K562 (cell line): ENCODE measurements at regions not wholly inside any gene's neighbourhood (a gene's known extent, or its start where the extent isn't known, plus 50 kb on each side); places are given as distances from the start of the nearest gene placed in this dataset.

Experiments
- ATAC-seq: fragments of 200-7000 bp; cut with Tn5 transposase; 3 replicates; pipeline ENCODE4 v1.9.1; 2020; ENCODE audit warnings: moderate library complexity
- BruUV-seq: library from RNA; stranded (reverse); fragments of 400-500 nt; replicated peaks from 2 replicates; lab custom pipeline; 2021; lab: Mats Ljungman, UMichigan
- CTCF ChIA-PET: fragments of 300-600 bp; formaldehyde crosslinking; extraction: SDS; loops from one replicate; lab custom pipeline; 2021; ENCODE audit warnings: low intra/inter-chr PET ratio; lab: Yijun Ruan, JAX
- POLR2A ChIA-PET: fragments of 300-600, 350-650 bp; sonication (Branson Sonifier 250); formaldehyde crosslinking; extraction: SDS; loops from one replicate; lab custom pipeline; 2021; ENCODE audit warnings: antibody characterized with exemption, inconsistent platforms; lab: Yijun Ruan, JAX
- DNase-seq, 4 experiments: peaks; one replicate each; pipeline versions ENCODE4 v3.0.0 to v3.0.0-alpha.2; 2011 to 2018; ENCODE audit warnings: low spot score in 3 of 4, mixed read lengths in 3 of 4; ENCODE audit errors: extremely low read depth in 1 of 4
- FAIRE-seq: peaks from 2 replicates; lab custom pipeline; 2011; peaks lifted over from hg19 to GRCh38; lab: Jason Lieb, UNC
- H2AFZ ChIP-seq: 2 replicates; pipeline ENCODE4 v1.6.0; 2011; ENCODE audit warnings: low read depth, low read length, control low read depth, inconsistent platforms
- H3K27ac ChIP-seq: fragments of 200-600 bp; 3 replicates; pipeline ENCODE4 v1.8.0; 2011; ENCODE audit warnings: low read depth, mild to moderate bottlenecking, control low read depth, inconsistent platforms, low read length, moderate library complexity, mixed read lengths; ENCODE audit errors: extremely low read depth
- H3K27me3 ChIP-seq, 2 experiments: fragments of 300-600 bp in 1 of 2; 2 replicates in 1 of 2; 3 replicates in 1 of 2; pipeline versions ENCODE4 v1.6.0 to v1.8.0; 2011; ENCODE audit warnings: inconsistent platforms in 2 of 2, low read length in 2 of 2, mild to moderate bottlenecking in 1 of 2, mixed read lengths in 1 of 2, moderate library complexity in 1 of 2; ENCODE audit not compliant: control insufficient read depth in 2 of 2, insufficient read depth in 2 of 2
- H3K36me3 ChIP-seq: fragments of 300-600 bp; 3 replicates; pipeline ENCODE4 v1.8.0; 2011; ENCODE audit warnings: mild to moderate bottlenecking, low read length, inconsistent platforms; ENCODE audit not compliant: control insufficient read depth, insufficient read depth
- H3K4me1 ChIP-seq, 2 experiments: fragments of 200-600 bp in 1 of 2; replicated peaks in 1 of 2; 2 replicates in 1 of 2; 3 replicates in 1 of 2; pipeline versions ENCODE4 v1.5.1 to v1.8.0; 2011; ENCODE audit warnings: inconsistent platforms in 2 of 2, low read length in 2 of 2, mild to moderate bottlenecking in 1 of 2, mixed read lengths in 1 of 2, moderate library complexity in 1 of 2; ENCODE audit not compliant: control insufficient read depth in 2 of 2, insufficient read depth in 2 of 2
- H3K4me2 ChIP-seq: 2 replicates; pipeline ENCODE4 v1.6.1; 2011; ENCODE audit warnings: low read length, control low read depth, inconsistent platforms, mixed read lengths; ENCODE audit not compliant: insufficient read depth
- H3K4me3 ChIP-seq: fragments of 200-600 bp; sonication (generic), shearing (Covaris generic); 2 replicates; pipeline ENCODE4 v1.5.1; 2016; ENCODE audit warnings: control low read depth, inconsistent platforms
- H3K79me2 ChIP-seq: fragments of 200-600 bp; 3 replicates; pipeline ENCODE4 v1.8.0; 2011; ENCODE audit warnings: low read length, inconsistent platforms; ENCODE audit not compliant: control insufficient read depth, insufficient read depth
- H3K9ac ChIP-seq, 2 experiments: 2 replicates each; pipeline versions ENCODE4 v1.6.0 to v1.6.1; 2011; ENCODE audit warnings: low read depth in 2 of 2, low read length in 2 of 2, control low read depth in 1 of 2, inconsistent platforms in 1 of 2, mild to moderate bottlenecking in 1 of 2, mixed read lengths in 1 of 2; ENCODE audit not compliant: insufficient read depth in 1 of 2
- H3K9me1 ChIP-seq: one replicate; pipeline ENCODE4 v1.6.0; 2011; ENCODE audit warnings: inconsistent platforms, mild to moderate bottlenecking, low read length, moderate library complexity; ENCODE audit not compliant: control insufficient read depth, insufficient read depth
- H3K9me3 ChIP-seq: replicated peaks from 2 replicates; pipeline ENCODE4 v1.5.1; 2011; ENCODE audit warnings: low read depth, low read length, inconsistent platforms; ENCODE audit not compliant: control insufficient read depth, insufficient read depth
- H4K20me1 ChIP-seq: replicated peaks from 2 replicates; pipeline ENCODE4 v1.6.1; 2011; ENCODE audit warnings: low read length, inconsistent platforms, mixed read lengths; ENCODE audit not compliant: control insufficient read depth, insufficient read depth
- EP400 ChIP-seq: fragments of 450-650 bp; IDR thresholded peaks from 2 replicates; pipeline ENCODE4 v1.6.1; 2017; ENCODE audit warnings: antibody characterized with exemption, mild to moderate bottlenecking, moderate library complexity
- HOMEZ ChIP-seq: fragments of 250-450 bp; sonication (Bioruptor Pico); IDR thresholded peaks from 2 replicates; pipeline ENCODE4 v1.4.0; 2020; ENCODE audit warnings: mild to moderate bottlenecking, moderate library complexity
- JUN ChIP-seq, 2 experiments: sonication (generic) in 1 of 2; formaldehyde crosslinking in 1 of 2; IDR thresholded peaks; 2 replicates each; pipeline versions ENCODE4 v1.6.1 to v1.8.0; 2012 to 2022; ENCODE audit warnings: borderline replicate concordance in 2 of 2, mild to moderate bottlenecking in 2 of 2, improper control_type of control experiment in 1 of 2, low read depth in 1 of 2, low read length in 1 of 2, missing genetic modification reagents in 1 of 2
- JUND ChIP-seq, 2 experiments: IDR thresholded peaks; 2 replicates in 1 of 2; 3 replicates in 1 of 2; pipeline ENCODE4 v1.6.1; 2011; ENCODE audit warnings: borderline replicate concordance in 2 of 2, low read depth in 2 of 2, low read length in 2 of 2, improper control_type of control experiment in 1 of 2, missing biosample characterization in 1 of 2, missing genetic modification characterization in 1 of 2, missing genetic modification reagents in 1 of 2
- MTA3 ChIP-seq: fragments of 450-650 bp; formaldehyde crosslinking; IDR thresholded peaks from 2 replicates; pipeline ENCODE4 v1.6.1; 2017; ENCODE audit warnings: mild to moderate bottlenecking, borderline replicate concordance
- POLR2G ChIP-seq: fragments of 200-400 bp; formaldehyde crosslinking; IDR thresholded peaks from 2 replicates; pipeline ENCODE4 v1.6.1; 2017; ENCODE audit warnings: low read depth, mild to moderate bottlenecking, antibody characterized with exemption, low read length, moderate library complexity
- ZFPM2 ChIP-seq: fragments of 250-450 bp; sonication (Bioruptor Pico); IDR thresholded peaks from 2 replicates; pipeline ENCODE4 v1.5.1; 2022; ENCODE audit warnings: mild to moderate bottlenecking
- ZNF197 ChIP-seq: fragments of 200-800 bp; sonication (Bioruptor generic); IDR thresholded peaks from 2 replicates; pipeline ENCODE4 v1.6.1; 2016; ENCODE audit warnings: low read depth, missing genetic modification characterization, missing compliant biosample characterization
- ZNF232 ChIP-seq: sonication (generic); formaldehyde crosslinking; IDR thresholded peaks from 2 replicates; pipeline ENCODE4 v1.8.0; 2022; ENCODE audit warnings: mild to moderate bottlenecking, missing genetic modification reagents
- ZNF41 ChIP-seq: fragments of 250-450 bp; sonication (Bioruptor Pico); conservative IDR thresholded peaks from 2 replicates; pipeline ENCODE4 v1.4.0; 2020; ENCODE audit warnings: mild to moderate bottlenecking
- ZZZ3 ChIP-seq: fragments of 450-650 bp; IDR thresholded peaks from 2 replicates; pipeline ENCODE4 v1.6.1; 2016; ENCODE audit warnings: antibody characterized with exemption, mild to moderate bottlenecking, moderate library complexity
- WGBS: fragments of 100-300 bp; shearing (Covaris generic); methylation state at CpG from one replicate; pipeline ENCODE4 v1.1.6; 2016; ENCODE audit warnings: low coverage, mixed read lengths; ENCODE audit not compliant: insufficient coverage; ENCODE audit errors: missing lambda C conversion rate; 5-methylcytosine and 5-hydroxymethylcytosine counted together
- in situ Hi-C: fragments of 300-500 bp; cut with MboI; formaldehyde crosslinking; loops from 4 replicates; pipeline ENCODE4 v1.15.0; 2018; ENCODE audit warnings: inconsistent platforms, mixed read lengths
- intact Hi-C: fragments of 100-400 bp; cut with micrococcal nuclease; formaldehyde crosslinking; loops from 2 replicates; pipeline ENCODE4 v1.14.2; 2022

GRCh38 chr2:51628917-51629316 is 597.0 kb upstream of the NRXN1 start:
- no peak overlapping the region for H3K9ac ChIP-seq
- H3K27ac ChIP-seq = no peak overlapping the region
- H3K4me2 ChIP-seq = no peak overlapping the region
- no TSS peak for BruUV-seq
- in situ Hi-C loops = no loop called here
- TF ChIP-seq ZZZ3 = no peak
- TF ChIP-seq EP400 = no peak
- TF ChIP-seq ZNF197 = no peak
- no peak for TF ChIP-seq ZNF232 (CRISPR knock-in tag)
- no peak for TF ChIP-seq MTA3
- no peak for TF ChIP-seq POLR2G
- TF ChIP-seq HOMEZ (CRISPR knock-in tag) = no peak
- no peak for TF ChIP-seq ZNF41 (CRISPR knock-in tag)
- no peak for TF ChIP-seq ZFPM2
- TF ChIP-seq JUN (IDR thresholded peaks at IDR 0.05; ENCODE audit: borderline replicate concordance, low read depth, low read length) = no peak
- no peak for TF ChIP-seq JUN (CRISPR knock-in tag; IDR thresholded peaks at IDR 0.05; ENCODE audit: borderline replicate concordance)
- no peak for TF ChIP-seq JUND (IDR thresholded peaks at IDR 0.05; ENCODE audit: borderline replicate concordance, low read depth, low read length)
- TF ChIP-seq JUND (tag; IDR thresholded peaks at IDR 0.05; ENCODE audit: borderline replicate concordance, low read depth, low read length) = no peak
- H3K9me1 ChIP-seq = no peaks in the 10 kb centered on the region
- ChIA-PET CTCF (no interaction called here), POLR2A (no interaction called here)
- no peaks in the 10 kb centered on the region for H3K4me1 ChIP-seq
- H4K20me1 ChIP-seq = no peaks in the 10 kb centered on the region
- H3K36me3 ChIP-seq = no peaks in the 10 kb centered on the region
- ATAC-seq (no peak), FAIRE-seq (no peak), DNase-seq (no peak)
- intact Hi-C loops = no loop called here
- no peaks in the 10 kb centered on the region for H3K27me3 ChIP-seq
- no peaks in the 10 kb centered on the region for H3K79me2 ChIP-seq
- no peak overlapping the region for H2AFZ ChIP-seq
- H3K9me3 ChIP-seq = no peaks in the 10 kb centered on the region
- H3K4me3 ChIP-seq = no peak overlapping the region
- 0% methylated on average over 3 of the region's 3 CpGs for WGBS
